K562 (cell line): ENCODE measurements at regions not wholly inside any gene's neighbourhood (a gene's known extent, or its start where the extent isn't known, plus 50 kb on each side); places are given as distances from the start of the nearest gene placed in this dataset.

Source experiments
- ATAC-seq: fragments of 200-7000 bp; cut with Tn5 transposase; 3 replicates; pipeline ENCODE4 v1.9.1; 2020; ENCODE audit warnings: moderate library complexity
- BruUV-seq: library from RNA; stranded (reverse); fragments of 400-500 nt; replicated peaks from 2 replicates; lab custom pipeline; 2021; lab: Mats Ljungman, UMichigan
- CTCF ChIA-PET: fragments of 300-600 bp; formaldehyde crosslinking; extraction: SDS; loops from one replicate; lab custom pipeline; 2021; ENCODE audit warnings: low intra/inter-chr PET ratio; lab: Yijun Ruan, JAX
- POLR2A ChIA-PET: fragments of 300-600, 350-650 bp; sonication (Branson Sonifier 250); formaldehyde crosslinking; extraction: SDS; loops from one replicate; lab custom pipeline; 2021; ENCODE audit warnings: antibody characterized with exemption, inconsistent platforms; lab: Yijun Ruan, JAX
- DNase-seq, 4 experiments: peaks; one replicate each; pipeline versions ENCODE4 v3.0.0 to v3.0.0-alpha.2; 2011 to 2018; ENCODE audit warnings: low spot score in 3 of 4, mixed read lengths in 3 of 4; ENCODE audit errors: extremely low read depth in 1 of 4
- FAIRE-seq: peaks from 2 replicates; lab custom pipeline; 2011; peaks lifted over from hg19 to GRCh38; lab: Jason Lieb, UNC
- H2AFZ ChIP-seq: 2 replicates; pipeline ENCODE4 v1.6.0; 2011; ENCODE audit warnings: low read depth, low read length, control low read depth, inconsistent platforms
- H3K27ac ChIP-seq: fragments of 200-600 bp; 3 replicates; pipeline ENCODE4 v1.8.0; 2011; ENCODE audit warnings: low read depth, mild to moderate bottlenecking, control low read depth, inconsistent platforms, low read length, moderate library complexity, mixed read lengths; ENCODE audit errors: extremely low read depth
- H3K27me3 ChIP-seq, 2 experiments: fragments of 300-600 bp in 1 of 2; 2 replicates in 1 of 2; 3 replicates in 1 of 2; pipeline versions ENCODE4 v1.6.0 to v1.8.0; 2011; ENCODE audit warnings: inconsistent platforms in 2 of 2, low read length in 2 of 2, mild to moderate bottlenecking in 1 of 2, mixed read lengths in 1 of 2, moderate library complexity in 1 of 2; ENCODE audit not compliant: control insufficient read depth in 2 of 2, insufficient read depth in 2 of 2
- H3K36me3 ChIP-seq: fragments of 300-600 bp; 3 replicates; pipeline ENCODE4 v1.8.0; 2011; ENCODE audit warnings: mild to moderate bottlenecking, low read length, inconsistent platforms; ENCODE audit not compliant: control insufficient read depth, insufficient read depth
- H3K4me1 ChIP-seq, 2 experiments: fragments of 200-600 bp in 1 of 2; replicated peaks in 1 of 2; 2 replicates in 1 of 2; 3 replicates in 1 of 2; pipeline versions ENCODE4 v1.5.1 to v1.8.0; 2011; ENCODE audit warnings: inconsistent platforms in 2 of 2, low read length in 2 of 2, mild to moderate bottlenecking in 1 of 2, mixed read lengths in 1 of 2, moderate library complexity in 1 of 2; ENCODE audit not compliant: control insufficient read depth in 2 of 2, insufficient read depth in 2 of 2
- H3K4me2 ChIP-seq: 2 replicates; pipeline ENCODE4 v1.6.1; 2011; ENCODE audit warnings: low read length, control low read depth, inconsistent platforms, mixed read lengths; ENCODE audit not compliant: insufficient read depth
- H3K4me3 ChIP-seq: fragments of 200-600 bp; sonication (generic), shearing (Covaris generic); 2 replicates; pipeline ENCODE4 v1.5.1; 2016; ENCODE audit warnings: control low read depth, inconsistent platforms
- H3K79me2 ChIP-seq: fragments of 200-600 bp; 3 replicates; pipeline ENCODE4 v1.8.0; 2011; ENCODE audit warnings: low read length, inconsistent platforms; ENCODE audit not compliant: control insufficient read depth, insufficient read depth
- H3K9ac ChIP-seq, 2 experiments: 2 replicates each; pipeline versions ENCODE4 v1.6.0 to v1.6.1; 2011; ENCODE audit warnings: low read depth in 2 of 2, low read length in 2 of 2, control low read depth in 1 of 2, inconsistent platforms in 1 of 2, mild to moderate bottlenecking in 1 of 2, mixed read lengths in 1 of 2; ENCODE audit not compliant: insufficient read depth in 1 of 2
- H3K9me1 ChIP-seq: one replicate; pipeline ENCODE4 v1.6.0; 2011; ENCODE audit warnings: inconsistent platforms, mild to moderate bottlenecking, low read length, moderate library complexity; ENCODE audit not compliant: control insufficient read depth, insufficient read depth
- H3K9me3 ChIP-seq: replicated peaks from 2 replicates; pipeline ENCODE4 v1.5.1; 2011; ENCODE audit warnings: low read depth, low read length, inconsistent platforms; ENCODE audit not compliant: control insufficient read depth, insufficient read depth
- H4K20me1 ChIP-seq: replicated peaks from 2 replicates; pipeline ENCODE4 v1.6.1; 2011; ENCODE audit warnings: low read length, inconsistent platforms, mixed read lengths; ENCODE audit not compliant: control insufficient read depth, insufficient read depth
- HDAC1 ChIP-seq, 2 experiments: fragments of 450-650 bp; IDR thresholded peaks; 2 replicates each; pipeline ENCODE4 v1.6.1; 2016 to 2017; ENCODE audit warnings: inconsistent platforms in 1 of 2, mild to moderate bottlenecking in 1 of 2, moderate library complexity in 1 of 2
- ZNF354B ChIP-seq: fragments of 250-450 bp; sonication (Bioruptor Pico); IDR thresholded peaks from 2 replicates; pipeline ENCODE4 v1.4.0; 2020
- WGBS: fragments of 100-300 bp; shearing (Covaris generic); methylation state at CpG from one replicate; pipeline ENCODE4 v1.1.6; 2016; ENCODE audit warnings: low coverage, mixed read lengths; ENCODE audit not compliant: insufficient coverage; ENCODE audit errors: missing lambda C conversion rate; 5-methylcytosine and 5-hydroxymethylcytosine counted together
- in situ Hi-C: fragments of 300-500 bp; cut with MboI; formaldehyde crosslinking; loops from 4 replicates; pipeline ENCODE4 v1.15.0; 2018; ENCODE audit warnings: inconsistent platforms, mixed read lengths
- intact Hi-C: fragments of 100-400 bp; cut with micrococcal nuclease; formaldehyde crosslinking; loops from 2 replicates; pipeline ENCODE4 v1.14.2; 2022
- TF ChIP-seq, protein P1 (sequence below), 2 experiments: fragments of 150-350 bp in 1 of 2; IDR thresholded peaks; 2 replicates each; pipeline ENCODE4 v1.6.1; 2012 to 2016; ENCODE audit warnings: low read depth in 2 of 2, low read length in 2 of 2, mild to moderate bottlenecking in 1 of 2, moderate library complexity in 1 of 2
- TF ChIP-seq, protein P2 (sequence below): sonication (generic); formaldehyde crosslinking; IDR thresholded peaks from 2 replicates; pipeline ENCODE4 v1.9.0; 2022; ENCODE audit warnings: mild to moderate bottlenecking, missing genetic modification reagents

DNA sequence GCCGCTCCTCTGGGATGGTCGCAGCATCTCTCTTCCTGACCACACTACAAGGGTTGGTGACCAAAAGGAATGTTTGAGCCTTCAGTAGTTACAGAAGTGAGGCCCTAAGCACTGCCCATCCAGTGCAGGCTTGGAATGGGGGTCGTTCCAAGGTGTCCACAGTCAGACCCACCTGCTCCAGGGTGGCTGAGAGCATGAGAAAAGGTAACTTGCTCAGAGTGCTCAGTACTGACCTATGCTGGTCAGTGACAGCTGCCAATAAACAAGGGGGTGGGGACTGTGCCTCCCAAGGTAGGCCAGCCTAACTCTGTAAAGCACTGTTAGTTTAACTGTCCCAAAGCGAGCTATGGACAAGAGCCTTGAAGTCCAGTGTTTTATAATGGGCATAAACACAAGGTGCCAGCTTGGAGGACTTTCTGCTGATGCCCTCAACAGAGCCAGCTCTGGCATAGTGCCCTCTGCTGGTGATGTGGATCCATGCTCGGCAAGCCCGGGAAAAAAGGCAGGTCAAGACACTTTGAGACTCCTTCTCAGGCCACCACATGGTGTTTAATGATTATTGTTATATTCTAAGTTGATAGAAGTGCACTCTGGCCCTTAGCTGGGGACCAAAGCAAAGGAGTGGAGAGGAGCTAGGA is 78.1 kb upstream of the DNAH14 start (continued):
- no peak for TF ChIP-seq HDAC1 (IDR thresholded peaks at IDR 0.05)
- TF ChIP-seq, protein P1, sequence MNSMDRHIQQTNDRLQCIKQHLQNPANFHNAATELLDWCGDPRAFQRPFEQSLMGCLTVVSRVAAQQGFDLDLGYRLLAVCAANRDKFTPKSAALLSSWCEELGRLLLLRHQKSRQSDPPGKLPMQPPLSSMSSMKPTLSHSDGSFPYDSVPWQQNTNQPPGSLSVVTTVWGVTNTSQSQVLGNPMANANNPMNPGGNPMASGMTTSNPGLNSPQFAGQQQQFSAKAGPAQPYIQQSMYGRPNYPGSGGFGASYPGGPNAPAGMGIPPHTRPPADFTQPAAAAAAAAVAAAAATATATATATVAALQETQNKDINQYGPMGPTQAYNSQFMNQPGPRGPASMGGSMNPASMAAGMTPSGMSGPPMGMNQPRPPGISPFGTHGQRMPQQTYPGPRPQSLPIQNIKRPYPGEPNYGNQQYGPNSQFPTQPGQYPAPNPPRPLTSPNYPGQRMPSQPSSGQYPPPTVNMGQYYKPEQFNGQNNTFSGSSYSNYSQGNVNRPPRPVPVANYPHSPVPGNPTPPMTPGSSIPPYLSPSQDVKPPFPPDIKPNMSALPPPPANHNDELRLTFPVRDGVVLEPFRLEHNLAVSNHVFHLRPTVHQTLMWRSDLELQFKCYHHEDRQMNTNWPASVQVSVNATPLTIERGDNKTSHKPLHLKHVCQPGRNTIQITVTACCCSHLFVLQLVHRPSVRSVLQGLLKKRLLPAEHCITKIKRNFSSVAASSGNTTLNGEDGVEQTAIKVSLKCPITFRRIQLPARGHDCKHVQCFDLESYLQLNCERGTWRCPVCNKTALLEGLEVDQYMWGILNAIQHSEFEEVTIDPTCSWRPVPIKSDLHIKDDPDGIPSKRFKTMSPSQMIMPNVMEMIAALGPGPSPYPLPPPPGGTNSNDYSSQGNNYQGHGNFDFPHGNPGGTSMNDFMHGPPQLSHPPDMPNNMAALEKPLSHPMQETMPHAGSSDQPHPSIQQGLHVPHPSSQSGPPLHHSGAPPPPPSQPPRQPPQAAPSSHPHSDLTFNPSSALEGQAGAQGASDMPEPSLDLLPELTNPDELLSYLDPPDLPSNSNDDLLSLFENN (IDR thresholded peaks at IDR 0.05; ENCODE audit: low read depth in 2 of 2, low read length in 2 of 2): no peak

DNA sequence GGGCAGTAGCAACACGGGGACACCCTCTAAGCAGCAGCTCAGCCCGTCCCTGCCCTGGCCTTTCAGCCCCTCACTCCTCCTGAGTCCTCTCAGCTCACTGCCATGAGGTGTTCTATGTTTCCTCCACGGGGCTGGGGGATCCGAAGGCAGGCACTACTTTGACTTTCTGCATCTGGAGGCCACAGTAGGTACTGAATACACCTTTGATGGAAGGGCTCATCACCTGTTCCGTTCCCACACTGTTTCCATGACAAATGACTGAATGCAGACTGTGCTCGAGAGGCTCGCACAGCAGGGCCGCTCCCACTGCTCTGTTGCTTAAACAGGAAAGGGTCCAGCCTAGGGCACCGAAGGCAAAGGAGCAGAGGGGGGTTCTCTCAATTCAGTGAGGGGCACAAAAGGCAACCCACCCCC is 77.6 kb upstream of the DNAH14 start:
- H4K20me1 ChIP-seq: no peaks in the 10 kb centered on the region; the same call in 1 of the 2 replicates
- H3K79me2 ChIP-seq: no peaks in the 10 kb centered on the region
- peaks cover 0 to 7% of the 10 kb centered on the region in 2 experiments; a peak in 1 of 5 replicates for H3K27me3 ChIP-seq
- 0 out of 2 replicates have a peak overlapping the region, but pooled peaks have one; percentile 14 for H2AFZ ChIP-seq
- H3K9me3 ChIP-seq: no peaks in the 10 kb centered on the region
- H3K36me3 ChIP-seq: no peaks in the 10 kb centered on the region
- in situ Hi-C loops: loop anchor here (5.0 kb wide), 1 partner anchor 340 kb away; no protein-coding TSS in a partner anchor
- FAIRE-seq (no peak), DNase-seq (peak in 1 of 4 experiments; percentile 11), ATAC-seq (peak; percentile 69)
- no peaks in the 10 kb centered on the region for H3K9me1 ChIP-seq
- BruUV-seq: no TSS peak
- no peak for TF ChIP-seq ZNF354B (CRISPR knock-in tag)
- TF ChIP-seq, protein P2, sequence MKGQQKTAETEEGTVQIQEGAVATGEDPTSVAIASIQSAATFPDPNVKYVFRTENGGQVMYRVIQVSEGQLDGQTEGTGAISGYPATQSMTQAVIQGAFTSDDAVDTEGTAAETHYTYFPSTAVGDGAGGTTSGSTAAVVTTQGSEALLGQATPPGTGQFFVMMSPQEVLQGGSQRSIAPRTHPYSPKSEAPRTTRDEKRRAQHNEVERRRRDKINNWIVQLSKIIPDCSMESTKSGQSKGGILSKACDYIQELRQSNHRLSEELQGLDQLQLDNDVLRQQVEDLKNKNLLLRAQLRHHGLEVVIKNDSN (CRISPR knock-in tag): 0 out of 2 replicates have a peak, but pooled peaks have one; percentile 10
- H3K27ac ChIP-seq: no peak overlapping the region
- 2% methylated on average over 9 of the region's 9 CpGs for WGBS
- H3K4me2 ChIP-seq: no peak overlapping the region
- POLR2A ChIA-PET: interaction anchor here (0.9 to 1.0 kb wide), 3 partner anchors 23 to 336 kb away, joined by 3 to 4 read pairs (median 3); no protein-coding TSS in a partner anchor
- intact Hi-C loops: loop anchor here (2.0 to 5.0 kb wide), 3 partner anchors 151 to 735 kb away; no protein-coding TSS in a partner anchor
- no peaks in the 10 kb centered on the region for H3K4me1 ChIP-seq
- CTCF ChIA-PET: interaction anchor here (2.4 kb wide), 1 partner anchor 338 kb away, joined by 15 read pairs; no protein-coding TSS in a partner anchor
- no peak overlapping the region for H3K4me3 ChIP-seq
- H3K9ac ChIP-seq: no peak overlapping the region
